Activated T-cell treated with anti-CD3 and anti-CD28 coated beads, Interleukin-2, amount 50 U/mL, for 4 hours (primary cell): ENCODE measurements at regions not wholly inside any gene's neighbourhood (a gene's known extent, or its start where the extent isn't known, plus 50 kb on each side); places are given as distances from the start of the nearest gene placed in this dataset.

Experiments
- ATAC-seq, 2 donors: fragments of 200-7000 bp; cut with Tn5 transposase; one replicate each; pipeline ENCODE4 v1.10.0; 2021
- DNase-seq: peaks from one replicate; pipeline ENCODE4 v3.0.0-alpha.2; 2020
- H3K27me3 Mint-ChIP-seq: one replicate; pipeline ENCODE4 v1.8.0; 2021; ENCODE audit warnings: low read depth, mixed read lengths
- H3K36me3 Mint-ChIP-seq: one replicate; pipeline ENCODE4 v1.8.0; 2022; ENCODE audit warnings: mixed read lengths; ENCODE audit not compliant: insufficient read depth
- H3K4me1 Mint-ChIP-seq: one replicate; pipeline ENCODE4 v1.8.0; 2021; ENCODE audit warnings: low read depth, mixed read lengths
- H3K4me3 Mint-ChIP-seq: one replicate; pipeline ENCODE4 v1.8.0; 2021; ENCODE audit warnings: mild to moderate bottlenecking, moderate library complexity, mixed read lengths
- H3K9me3 Mint-ChIP-seq: one replicate; pipeline ENCODE4 v1.8.0; 2021; ENCODE audit warnings: mixed read lengths

DNA sequence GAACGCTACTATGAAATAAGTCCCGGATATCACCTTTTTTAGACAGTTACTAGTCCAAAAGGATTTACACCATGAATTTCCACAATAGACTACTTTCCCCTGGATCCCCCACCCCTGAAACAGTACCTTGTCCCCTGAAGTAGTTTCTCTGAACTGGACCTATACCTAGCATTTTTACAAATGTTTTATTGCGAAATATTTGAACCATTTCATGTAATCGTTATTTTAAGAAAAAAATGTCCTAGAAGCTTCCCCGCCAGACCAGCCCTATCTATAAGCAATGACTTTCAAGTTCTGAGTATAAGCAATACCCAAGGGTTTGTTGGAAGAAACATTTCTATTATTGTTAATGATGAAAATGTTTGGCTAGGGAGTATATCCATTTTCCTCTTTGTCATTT, 517.8 kb upstream of the IGFBP7 start:
- no peak for ATAC-seq
- no peak for DNase-seq
- no peak overlapping the region for H3K4me3 Mint-ChIP-seq
- H3K36me3 Mint-ChIP-seq = no peaks in the 10 kb centered on the region
- no peaks in the 10 kb centered on the region for H3K27me3 Mint-ChIP-seq
- no peaks in the 10 kb centered on the region for H3K4me1 Mint-ChIP-seq
- H3K9me3 Mint-ChIP-seq = peaks cover 9% of the 10 kb centered on the region

DNA sequence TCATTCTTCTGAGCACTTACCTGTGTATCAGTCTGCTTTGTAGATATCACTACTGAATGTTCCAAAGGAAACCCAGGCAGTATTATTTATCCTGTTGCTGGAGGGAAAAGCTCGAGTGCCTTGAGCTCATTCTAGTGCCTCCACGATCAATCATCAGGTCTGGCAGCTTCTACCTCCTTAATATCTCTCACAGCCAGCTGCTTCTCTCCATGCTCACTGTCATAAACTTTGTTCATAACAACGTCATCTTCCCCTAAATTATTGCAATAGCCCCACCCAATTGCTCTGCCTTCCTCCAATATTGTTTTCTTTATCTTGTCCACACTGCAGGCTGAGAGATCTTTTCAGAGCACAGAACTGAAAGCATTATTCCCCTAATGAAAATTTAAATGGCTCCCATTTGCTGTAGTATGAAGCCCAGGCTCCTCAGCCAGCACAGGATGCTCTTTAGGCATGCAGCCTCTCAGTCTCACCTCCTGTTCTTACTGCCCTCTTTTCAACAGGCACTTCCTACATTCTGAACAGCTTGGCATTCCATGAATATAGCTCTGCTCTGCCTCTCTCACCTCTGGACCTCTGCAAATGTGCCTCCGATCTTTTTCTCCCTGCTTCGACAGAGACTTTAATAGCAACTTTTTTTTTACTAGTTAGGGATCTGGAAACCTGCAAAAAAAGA, 504.2 kb upstream of the IGFBP7 start:
- Mint-ChIP-seq H3K4me1 (no peaks in the 10 kb centered on the region), H3K27me3 (no peaks in the 10 kb centered on the region), H3K4me3 (no peak overlapping the region), H3K9me3 (no peaks in the 10 kb centered on the region), H3K36me3 (no peaks in the 10 kb centered on the region)
- ATAC-seq (no peak), DNase-seq (no peak)

DNA sequence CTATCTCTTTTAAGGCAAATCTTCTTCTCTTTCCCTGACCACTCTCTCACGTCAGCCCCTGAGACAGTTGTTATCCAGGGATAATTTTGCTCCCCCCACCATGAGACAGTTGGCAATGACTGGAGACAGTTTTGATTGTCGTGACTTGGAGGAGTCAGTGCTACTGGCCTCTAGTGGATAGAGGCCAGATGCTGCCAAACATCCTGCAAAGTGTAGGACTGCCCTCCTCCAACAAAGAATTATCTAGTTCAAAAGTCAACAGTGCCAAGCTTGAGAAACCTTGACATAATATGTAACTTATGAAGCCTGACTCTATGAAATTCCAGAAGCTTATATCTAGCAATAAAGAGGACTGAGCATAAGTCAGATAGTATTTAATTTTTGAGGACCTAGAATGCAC, 502.1 kb upstream of the IGFBP7 start:
- H3K36me3 Mint-ChIP-seq = no peaks in the 10 kb centered on the region
- no peak overlapping the region for H3K4me3 Mint-ChIP-seq
- H3K27me3 Mint-ChIP-seq = no peaks in the 10 kb centered on the region
- H3K9me3 Mint-ChIP-seq = no peaks in the 10 kb centered on the region
- H3K4me1 Mint-ChIP-seq = no peaks in the 10 kb centered on the region
- no peak for ATAC-seq
- no peak for DNase-seq

DNA sequence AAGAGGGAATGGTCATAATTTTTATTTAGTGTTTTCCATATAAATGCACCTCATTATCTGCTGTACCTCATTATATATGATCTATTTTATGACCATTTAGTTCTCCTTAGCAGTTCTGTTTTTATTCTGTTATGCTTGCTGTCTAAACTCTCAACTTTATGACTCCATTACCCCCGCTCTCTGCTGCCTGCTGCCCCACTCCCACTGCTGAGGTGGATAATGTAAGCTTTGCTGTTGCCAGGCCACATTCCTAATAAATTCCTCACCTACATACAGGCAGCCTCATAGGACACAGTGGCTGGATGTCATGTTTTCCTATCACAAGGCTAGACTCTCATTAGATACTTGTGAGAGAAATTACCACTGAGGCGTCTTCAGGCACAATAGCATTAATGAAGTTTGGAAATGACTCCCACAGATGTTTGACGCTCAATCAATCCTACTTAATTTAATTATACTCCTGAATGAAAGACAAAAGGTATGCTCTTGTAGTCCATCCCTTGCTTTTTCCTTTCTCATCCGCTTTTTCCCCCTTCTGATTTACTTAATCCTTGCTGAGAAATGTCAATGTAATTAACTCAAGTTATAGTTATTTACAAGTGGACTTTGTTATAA, 497.5 kb upstream of the IGFBP7 start:
- no peaks in the 10 kb centered on the region for H3K9me3 Mint-ChIP-seq
- H3K27me3 Mint-ChIP-seq = no peaks in the 10 kb centered on the region
- H3K4me3 Mint-ChIP-seq = no peak overlapping the region
- H3K36me3 Mint-ChIP-seq = no peaks in the 10 kb centered on the region
- H3K4me1 Mint-ChIP-seq = no peaks in the 10 kb centered on the region
- no peak for DNase-seq
- ATAC-seq = no peak

DNA sequence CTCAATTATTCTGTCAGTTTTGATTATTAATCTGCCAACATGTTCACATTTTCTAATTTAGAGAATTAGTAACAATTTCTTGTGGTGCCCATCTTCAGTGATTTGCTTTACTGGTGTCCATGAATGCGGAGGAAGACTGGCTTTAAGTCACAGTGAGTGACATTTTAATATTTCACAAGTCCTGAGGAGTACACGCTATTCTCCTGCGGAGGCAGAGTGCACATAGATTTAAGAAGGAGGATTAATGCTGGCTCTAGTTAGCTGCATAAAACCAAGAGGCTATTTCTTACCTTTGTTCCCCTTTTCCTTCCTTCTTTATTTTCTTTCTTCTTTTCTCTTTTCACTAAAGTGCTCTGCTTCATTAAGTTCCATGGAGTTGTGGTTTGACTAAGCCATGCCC, 495.2 kb upstream of the IGFBP7 start:
- Mint-ChIP-seq H3K36me3 (no peaks in the 10 kb centered on the region), H3K4me1 (no peaks in the 10 kb centered on the region), H3K9me3 (no peaks in the 10 kb centered on the region), H3K4me3 (no peak overlapping the region), H3K27me3 (no peaks in the 10 kb centered on the region)
- DNase-seq (no peak), ATAC-seq (no peak)

DNA sequence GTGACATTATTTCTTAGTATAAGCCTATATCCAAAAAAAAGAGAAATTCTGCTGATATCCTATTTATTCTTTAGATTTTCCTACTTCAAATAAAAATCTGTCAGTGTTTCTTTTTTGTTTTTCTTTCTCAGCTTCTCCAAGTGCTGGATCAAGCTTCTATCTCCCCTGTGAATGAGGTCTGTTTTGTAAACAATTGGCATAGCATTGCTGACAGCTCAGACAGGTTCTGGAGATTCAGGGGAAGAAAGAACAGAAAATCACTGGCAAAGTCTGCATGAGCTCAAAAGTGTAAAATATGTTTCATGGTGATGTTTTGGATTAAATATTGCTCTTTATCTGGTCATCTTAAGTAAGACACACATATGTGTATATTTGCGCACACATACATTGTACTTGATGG, 492.0 kb upstream of the IGFBP7 start:
- H3K27me3 Mint-ChIP-seq = no peaks in the 10 kb centered on the region
- H3K4me1 Mint-ChIP-seq = no peaks in the 10 kb centered on the region
- H3K9me3 Mint-ChIP-seq = no peaks in the 10 kb centered on the region
- no peak overlapping the region for H3K4me3 Mint-ChIP-seq
- no peaks in the 10 kb centered on the region for H3K36me3 Mint-ChIP-seq
- ATAC-seq (no peak), DNase-seq (no peak)

DNA sequence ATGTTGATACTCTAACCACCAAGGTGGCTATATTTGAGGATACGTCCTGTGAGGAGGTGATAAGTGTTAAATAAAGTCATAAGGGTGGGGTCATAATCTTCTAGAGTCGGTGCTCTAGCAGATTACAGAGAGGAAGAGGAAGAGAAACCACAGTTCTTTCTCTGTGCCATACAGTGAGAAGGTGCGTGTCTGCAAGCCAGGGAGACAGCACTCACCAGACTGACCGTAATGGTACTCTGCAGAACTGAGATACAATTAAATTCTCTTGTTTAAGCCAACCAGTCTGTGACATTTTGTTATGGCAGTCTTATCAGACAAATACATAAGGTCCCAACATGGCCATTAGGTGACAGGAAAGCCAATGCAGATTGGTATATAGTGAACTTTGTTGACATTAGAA, 480.9 kb upstream of the IGFBP7 start:
- DNase-seq (no peak), ATAC-seq (no peak)
- no peaks in the 10 kb centered on the region for H3K9me3 Mint-ChIP-seq
- no peak overlapping the region for H3K4me3 Mint-ChIP-seq
- H3K4me1 Mint-ChIP-seq = no peaks in the 10 kb centered on the region
- H3K36me3 Mint-ChIP-seq = no peaks in the 10 kb centered on the region
- no peaks in the 10 kb centered on the region for H3K27me3 Mint-ChIP-seq

DNA sequence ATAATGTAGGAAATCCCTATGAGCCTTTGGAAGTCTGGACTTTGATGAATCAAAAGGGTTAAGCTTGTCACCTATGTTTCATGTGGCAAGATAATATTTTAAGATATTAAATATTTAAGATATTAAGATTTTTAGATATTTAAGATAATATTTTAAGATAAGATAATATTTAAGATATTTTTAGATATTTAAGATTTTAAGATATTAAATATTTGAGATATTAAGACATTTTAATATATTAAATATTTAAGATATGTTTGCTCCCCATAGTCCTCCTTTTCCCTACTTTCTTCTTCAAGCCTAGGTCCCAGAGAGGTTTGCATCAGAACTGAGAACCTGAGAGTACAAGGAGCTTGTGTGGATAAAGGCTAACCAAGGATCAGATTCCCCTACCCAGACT, 478.4 kb upstream of the IGFBP7 start:
- DNase-seq (no peak), ATAC-seq (no peak)
- no peaks in the 10 kb centered on the region for H3K27me3 Mint-ChIP-seq
- H3K4me3 Mint-ChIP-seq = no peak overlapping the region
- H3K9me3 Mint-ChIP-seq = no peaks in the 10 kb centered on the region
- no peaks in the 10 kb centered on the region for H3K4me1 Mint-ChIP-seq
- no peaks in the 10 kb centered on the region for H3K36me3 Mint-ChIP-seq

DNA sequence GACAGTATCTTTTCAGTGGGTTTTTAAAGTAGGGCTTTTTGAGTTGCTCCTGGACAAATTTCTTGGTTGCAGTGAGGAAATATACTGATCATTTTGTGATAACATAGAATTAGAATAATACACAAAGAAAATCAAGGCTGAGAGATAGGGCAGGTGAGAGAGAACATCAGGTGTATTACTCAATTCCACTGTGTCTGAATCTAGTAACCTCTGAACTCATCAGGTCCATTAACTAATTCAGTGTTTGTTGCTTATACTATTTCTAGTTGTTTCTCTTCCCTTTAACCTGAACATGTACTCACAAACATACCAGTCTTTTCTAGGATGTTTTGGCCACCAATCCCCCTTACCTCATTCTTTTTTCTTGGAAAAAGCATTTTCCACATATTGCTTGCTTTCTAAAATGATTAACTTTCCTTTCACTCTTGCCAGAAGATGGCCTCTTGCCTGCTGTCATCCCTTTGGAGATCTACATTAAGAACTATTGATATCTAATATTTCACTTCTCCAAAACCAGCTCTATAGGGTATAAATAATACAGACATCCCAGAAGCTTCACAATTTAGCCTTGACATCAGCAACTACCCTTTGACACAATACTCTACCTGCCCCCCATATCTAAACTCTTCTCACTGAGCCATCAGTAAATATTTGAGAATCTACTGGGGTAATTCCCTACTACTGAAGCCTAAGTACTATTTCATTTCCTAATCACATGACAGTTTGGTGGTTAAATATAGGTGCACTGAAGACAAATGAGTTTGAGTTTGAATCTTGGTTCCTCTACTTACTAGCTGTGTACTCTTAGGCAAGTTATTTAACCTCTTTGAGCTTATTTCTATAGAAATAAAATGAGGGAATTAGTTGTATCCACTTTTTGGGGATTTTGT, 470.8 kb upstream of the IGFBP7 start:
- no peak for DNase-seq
- no peaks in the 10 kb centered on the region for H3K36me3 Mint-ChIP-seq
- ATAC-seq = no peak
- H3K4me3 Mint-ChIP-seq = no peak overlapping the region
- H3K4me1 Mint-ChIP-seq = no peaks in the 10 kb centered on the region
- H3K27me3 Mint-ChIP-seq = no peaks in the 10 kb centered on the region
- H3K9me3 Mint-ChIP-seq = peaks cover 13% of the 10 kb centered on the region

DNA sequence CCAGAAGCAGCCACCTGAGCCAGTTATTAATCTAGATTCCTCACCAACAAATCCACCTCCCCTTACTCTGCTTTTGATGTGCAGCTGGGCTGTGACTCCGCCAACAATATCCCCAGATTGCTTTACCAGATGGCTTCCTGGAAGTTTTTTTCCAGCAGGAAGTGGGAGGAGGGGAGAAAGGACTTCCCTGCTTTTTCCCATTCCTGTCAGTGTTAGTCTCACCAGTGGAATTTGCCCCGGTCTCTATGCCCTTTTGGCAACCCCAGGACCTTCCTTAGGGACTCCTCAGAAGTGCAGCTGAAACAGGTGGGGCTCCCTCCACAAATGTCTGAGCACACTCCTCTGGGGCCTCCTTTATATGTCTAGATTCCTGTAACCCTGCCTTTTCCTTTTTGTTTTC, 465.2 kb upstream of the IGFBP7 start:
- peaks cover 16% of the 10 kb centered on the region for H3K9me3 Mint-ChIP-seq
- no peaks in the 10 kb centered on the region for H3K36me3 Mint-ChIP-seq
- no peak for ATAC-seq

DNA sequence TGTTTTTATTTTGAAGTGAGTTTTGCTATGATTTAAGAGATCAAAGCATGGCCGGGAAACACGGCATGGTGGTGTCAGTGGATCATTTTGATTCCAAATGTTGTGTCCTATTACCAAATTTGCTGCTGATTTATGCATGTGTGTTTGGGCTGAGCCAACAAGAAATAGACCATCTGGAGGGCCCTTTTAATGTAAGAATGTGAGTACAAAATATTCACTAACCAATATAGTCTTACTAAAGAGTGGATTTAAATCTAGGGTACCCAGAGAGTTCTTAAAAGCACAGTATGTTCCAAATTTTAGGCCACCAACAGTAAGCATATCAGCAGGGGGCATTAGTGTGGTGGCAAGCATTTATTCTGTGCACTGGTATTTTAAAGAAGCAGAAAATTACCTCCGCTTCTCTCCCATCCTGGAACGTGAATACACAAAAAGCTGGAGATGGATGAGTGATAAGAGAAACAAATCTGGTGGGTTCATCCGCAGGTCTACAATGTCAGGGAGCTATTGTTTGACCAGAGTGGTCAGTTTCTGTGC, 444.4 kb upstream of the IGFBP7 start:
- H3K4me1 Mint-ChIP-seq = no peaks in the 10 kb centered on the region
- H3K4me3 Mint-ChIP-seq = no peak overlapping the region
- H3K27me3 Mint-ChIP-seq = no peaks in the 10 kb centered on the region
- ATAC-seq (no peak), DNase-seq (no peak)
- H3K9me3 Mint-ChIP-seq = peaks cover 4% of the 10 kb centered on the region
- H3K36me3 Mint-ChIP-seq = no peaks in the 10 kb centered on the region

More for the DNA sequence above, 465.2 kb upstream of the IGFBP7 start:
- Mint-ChIP-seq H3K27me3 (no peaks in the 10 kb centered on the region), H3K4me3 (no peak overlapping the region), H3K4me1 (no peaks in the 10 kb centered on the region)
- DNase-seq = no peak

DNA sequence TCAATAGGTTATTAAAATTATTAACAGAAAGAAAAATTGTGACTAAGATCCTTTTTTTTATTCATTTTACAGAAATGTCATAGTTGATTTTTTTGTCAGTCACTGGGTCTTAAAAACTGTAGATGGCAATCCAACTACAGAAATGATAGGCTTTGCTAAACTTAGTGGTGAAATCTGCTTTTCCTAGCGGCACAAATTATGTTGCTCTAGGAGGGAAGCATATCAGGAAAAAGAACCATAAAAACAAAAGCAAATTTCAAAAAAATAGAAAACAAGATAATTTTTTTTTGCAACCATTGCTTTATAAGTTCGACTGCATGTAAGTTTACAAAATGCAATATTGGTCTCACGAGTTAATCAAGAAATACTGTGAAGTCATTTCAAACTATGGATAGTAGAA, 443.5 kb upstream of the IGFBP7 start:
- DNase-seq (no peak), ATAC-seq (no peak)
- no peaks in the 10 kb centered on the region for H3K36me3 Mint-ChIP-seq
- no peaks in the 10 kb centered on the region for H3K27me3 Mint-ChIP-seq
- peaks cover 4% of the 10 kb centered on the region for H3K9me3 Mint-ChIP-seq
- no peaks in the 10 kb centered on the region for H3K4me1 Mint-ChIP-seq
- no peak overlapping the region for H3K4me3 Mint-ChIP-seq

DNA sequence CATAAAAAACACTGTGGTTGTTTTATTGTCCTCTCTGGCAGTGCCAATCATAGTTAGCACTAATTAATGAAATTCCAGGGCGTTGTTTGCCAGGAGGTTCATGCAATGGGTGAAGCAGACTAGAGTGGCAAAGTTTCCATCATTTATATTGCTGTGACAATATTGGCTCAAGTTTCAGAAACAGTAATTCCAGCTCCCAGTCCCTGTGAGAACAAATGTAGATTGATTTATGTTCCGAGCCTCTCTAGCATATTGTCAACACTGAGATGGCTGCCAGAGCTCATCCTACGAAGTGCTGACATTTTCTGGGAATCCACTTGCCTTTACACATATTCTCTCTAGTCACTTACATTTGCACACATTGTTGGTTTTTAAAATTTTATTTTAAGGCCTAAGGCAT, 440.0 kb upstream of the IGFBP7 start:
- Mint-ChIP-seq H3K36me3 (no peaks in the 10 kb centered on the region), H3K9me3 (peaks cover 4% of the 10 kb centered on the region), H3K4me3 (no peak overlapping the region), H3K4me1 (no peaks in the 10 kb centered on the region), H3K27me3 (no peaks in the 10 kb centered on the region)
- DNase-seq (no peak), ATAC-seq (no peak)

DNA sequence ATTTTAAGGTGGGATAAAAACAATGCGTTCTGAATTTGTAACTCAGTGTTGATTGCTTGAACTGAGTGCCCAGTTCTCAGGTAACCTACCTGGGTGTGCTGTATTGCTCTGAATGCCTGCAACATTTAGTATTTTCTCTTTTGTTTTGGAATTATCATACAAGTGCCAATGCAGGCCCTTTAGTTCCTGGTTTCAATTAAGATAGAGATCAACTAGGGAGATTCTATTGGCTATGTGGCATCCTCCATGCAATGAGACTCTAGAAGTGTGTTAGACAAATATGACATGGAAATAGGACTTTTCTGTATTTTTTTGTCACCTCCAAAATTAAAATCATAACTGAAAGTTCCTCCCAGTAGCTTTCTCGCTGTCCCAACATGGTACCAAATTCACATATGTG, 438.7 kb upstream of the IGFBP7 start:
- no peak overlapping the region for H3K4me3 Mint-ChIP-seq
- H3K4me1 Mint-ChIP-seq = no peaks in the 10 kb centered on the region
- no peaks in the 10 kb centered on the region for H3K36me3 Mint-ChIP-seq
- H3K9me3 Mint-ChIP-seq = no peaks in the 10 kb centered on the region
- ATAC-seq = no peak
- DNase-seq = no peak
- H3K27me3 Mint-ChIP-seq = no peaks in the 10 kb centered on the region
